GM19238 (cell line): ENCODE measurements at regions not wholly inside any gene's neighbourhood (a gene's known extent, or its start where the extent isn't known, plus 50 kb on each side); places are given as distances from the start of the nearest gene placed in this dataset.

ENCODE experiments used
- DNase-seq: peaks from one replicate; pipeline ENCODE4 v3.0.0; 2011; ENCODE audit warnings: low spot score; ENCODE audit not compliant: insufficient read length

DNA sequence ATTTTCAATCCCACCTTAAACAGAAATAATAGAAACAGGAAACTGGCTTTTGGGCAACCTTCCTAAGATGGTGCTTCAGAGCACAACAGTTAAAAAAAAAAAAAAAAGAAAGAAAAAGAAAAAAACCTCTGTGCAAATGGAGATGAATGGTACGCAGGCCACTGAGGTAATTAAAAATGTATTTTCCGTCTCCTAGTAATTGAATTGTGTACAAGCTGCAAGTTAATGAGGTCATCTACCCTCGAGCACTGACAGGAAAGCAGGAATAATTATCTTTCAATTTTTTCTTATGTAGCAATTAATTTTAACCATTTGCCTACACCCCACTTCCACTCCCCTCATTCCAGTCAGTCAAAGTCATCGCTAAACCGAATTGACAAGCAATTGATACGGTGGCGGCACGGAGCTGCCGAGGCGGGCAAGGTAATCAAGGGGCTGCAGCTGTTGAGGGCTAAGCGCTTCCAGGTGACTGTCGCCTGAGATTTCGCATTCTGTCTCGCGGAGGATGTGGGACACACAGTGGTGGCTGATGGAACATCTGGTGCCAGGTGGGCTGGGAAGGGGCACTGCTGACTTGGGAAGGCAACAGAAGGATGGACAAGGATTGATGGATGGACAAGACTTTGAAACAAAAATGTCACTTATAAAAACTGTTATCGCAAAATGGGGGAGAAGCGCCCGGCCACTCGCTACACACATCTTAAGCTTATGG, 109.4 kb downstream of the RCN1 start:
- DNase-seq, result no peak

DNA sequence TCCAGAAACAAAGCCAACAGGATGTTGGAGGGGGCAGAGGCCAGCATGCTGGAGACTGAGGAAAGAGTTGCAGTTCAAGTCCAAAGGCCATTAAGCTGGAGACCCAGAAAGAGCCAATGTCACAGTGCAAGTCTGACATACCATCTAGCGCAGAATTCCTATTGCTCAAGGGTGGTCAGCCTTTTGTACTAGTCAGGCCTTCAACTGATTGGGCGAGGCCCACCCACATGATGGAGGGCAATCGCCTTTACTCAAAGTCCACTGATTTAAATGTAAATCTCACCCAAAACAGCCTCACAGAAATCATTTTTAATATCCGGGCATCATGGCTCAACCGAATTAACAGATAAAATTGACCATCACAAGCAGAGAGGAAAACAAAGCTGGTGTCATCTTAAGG, 113.9 kb downstream of the RCN1 start:
- no peak for DNase-seq

DNA sequence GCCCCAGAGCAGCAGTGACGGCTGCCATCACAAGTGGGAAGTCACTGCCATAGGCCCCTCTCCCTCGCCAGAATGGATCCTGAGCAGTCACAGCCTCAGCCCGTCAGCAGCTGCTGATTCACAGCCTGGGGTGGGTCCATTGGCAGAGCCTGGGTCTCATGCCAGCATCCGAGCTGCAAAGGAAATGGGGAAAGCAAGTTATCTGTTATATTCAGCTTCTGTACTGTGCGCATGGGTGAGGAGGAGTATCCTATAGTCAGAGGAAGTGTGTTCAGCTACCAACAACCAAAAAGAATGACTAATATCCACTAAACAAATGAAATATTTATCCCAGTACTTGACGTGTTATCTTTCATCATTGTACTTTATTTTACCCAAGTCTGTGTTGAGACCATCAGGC, 119.7 kb downstream of the RCN1 start:
- DNase-seq, result no peak

DNA sequence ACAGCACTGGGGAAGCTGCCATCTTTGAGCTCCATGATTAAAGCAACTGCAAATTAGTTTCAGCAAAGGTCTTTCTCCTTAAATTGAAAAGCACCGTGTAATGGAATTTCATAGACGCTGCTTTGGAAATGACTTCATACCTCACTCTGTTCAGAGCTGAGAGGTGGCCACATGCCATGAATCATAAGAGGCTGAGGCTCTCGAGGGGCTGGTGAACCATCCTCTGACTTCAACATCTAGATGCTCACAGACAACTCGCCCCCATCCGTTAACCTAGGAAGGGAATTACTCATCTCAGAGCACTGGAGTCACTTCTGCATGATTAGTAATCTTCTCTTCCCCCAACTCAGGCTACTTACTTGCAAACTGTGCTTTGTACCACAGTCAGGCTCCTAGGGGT, 122.3 kb downstream of the RCN1 start:
- no peak for DNase-seq

DNA sequence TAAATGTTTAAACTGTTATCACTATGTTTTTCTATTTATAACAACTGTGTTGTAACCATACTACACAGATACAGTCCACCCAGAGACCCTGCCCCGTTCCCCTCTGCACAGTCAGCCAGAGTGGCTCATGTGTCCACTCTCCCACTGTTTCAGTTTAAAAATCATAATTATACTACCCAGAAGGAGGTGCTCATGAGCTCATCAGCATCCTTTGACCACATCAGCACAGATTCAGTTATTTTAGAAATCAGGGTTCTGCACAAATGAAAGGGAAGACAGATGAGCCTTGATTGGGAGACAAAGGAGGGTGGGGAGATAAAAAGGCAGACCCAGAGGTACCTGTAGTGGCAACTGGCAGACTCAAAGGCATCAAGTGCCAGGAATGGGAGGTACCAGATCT, 124.3 kb downstream of the RCN1 start:
- DNase-seq, result no peak

DNA sequence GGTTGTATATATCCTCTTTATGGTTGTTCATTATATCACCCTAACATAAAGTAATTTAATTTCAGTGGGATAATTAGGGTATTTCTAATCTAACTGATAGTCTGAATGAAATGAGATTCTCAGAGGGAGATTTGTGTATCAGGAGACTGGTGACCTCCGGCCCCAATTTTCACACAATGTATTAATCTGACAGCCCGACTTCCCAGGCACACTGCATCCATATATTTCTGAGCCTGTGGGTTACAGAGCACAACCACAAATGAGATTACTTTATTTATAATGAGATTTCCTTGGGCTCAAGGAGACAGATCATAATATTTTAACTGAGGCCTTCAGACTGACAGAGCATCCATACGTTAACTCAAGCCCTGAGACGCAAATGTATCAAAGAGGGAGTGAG, 125.9 kb downstream of the RCN1 start:
- no peak for DNase-seq

DNA sequence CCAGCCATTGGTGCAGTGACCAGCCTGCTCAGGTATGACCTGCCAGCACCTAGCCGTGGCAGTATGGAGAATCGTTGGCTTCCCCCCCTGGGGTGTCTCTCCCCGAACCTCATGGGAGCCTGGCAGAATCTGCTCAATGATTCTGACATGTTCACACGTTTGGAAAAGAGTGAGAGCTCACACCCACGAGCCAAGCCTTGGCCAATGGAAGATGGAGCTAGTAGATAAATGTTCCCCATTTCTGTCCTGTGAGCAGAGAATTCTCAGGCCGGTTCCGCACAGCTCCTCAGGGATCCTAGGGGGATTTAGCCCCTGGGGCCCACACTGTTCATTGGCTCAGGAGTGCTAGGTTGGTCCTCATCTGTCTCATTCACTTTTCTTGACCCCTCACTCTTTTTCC, 128.4 kb downstream of the RCN1 start:
- no peak for DNase-seq

DNA sequence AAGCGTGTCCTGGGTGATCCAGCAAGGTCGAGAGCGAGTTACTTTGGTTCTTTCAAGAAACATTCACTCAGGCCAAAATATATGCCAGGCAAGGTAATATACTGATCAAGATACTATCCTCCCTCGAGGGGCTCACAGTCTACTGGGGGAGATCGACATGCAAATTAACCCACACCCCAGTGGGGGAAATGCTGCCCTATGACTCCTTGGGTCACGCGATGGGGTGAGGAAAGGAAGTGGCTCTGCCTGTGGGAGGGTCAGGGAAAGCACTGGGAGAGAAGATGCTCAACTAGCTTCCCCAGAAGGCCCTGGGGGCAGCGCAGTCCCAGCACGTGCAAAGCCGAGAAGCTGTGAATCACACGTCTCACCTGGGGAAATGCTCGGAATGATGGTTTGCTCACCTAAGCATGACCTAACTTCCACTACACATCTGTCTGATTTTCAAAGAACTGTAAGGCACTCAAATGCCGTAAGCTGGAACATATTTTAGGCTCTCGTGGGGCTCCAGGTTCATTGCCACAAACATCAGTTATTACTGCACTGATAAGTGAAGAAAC, 130.7 kb downstream of the RCN1 start:
- no peak for DNase-seq

DNA sequence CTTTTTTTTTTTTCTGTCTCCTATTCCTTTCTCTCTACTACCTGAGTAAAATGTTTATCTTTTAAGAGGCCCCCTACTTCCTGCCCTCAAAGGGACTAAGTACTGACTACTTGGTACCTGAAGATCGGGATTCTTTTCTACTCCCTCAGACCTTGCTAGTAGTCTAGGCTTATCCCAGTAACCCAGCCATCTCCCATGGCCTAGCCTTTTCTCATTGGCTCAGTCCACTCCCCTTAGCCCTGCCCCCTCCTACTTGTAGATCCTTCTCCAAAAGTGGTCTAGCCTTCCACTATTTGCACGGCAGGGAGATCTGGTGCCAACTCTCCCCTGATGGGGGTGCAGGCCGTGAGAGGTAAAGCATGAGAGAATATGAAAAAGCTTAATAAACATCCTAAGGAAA, 133.7 kb downstream of the RCN1 start:
- DNase-seq, result no peak

DNA sequence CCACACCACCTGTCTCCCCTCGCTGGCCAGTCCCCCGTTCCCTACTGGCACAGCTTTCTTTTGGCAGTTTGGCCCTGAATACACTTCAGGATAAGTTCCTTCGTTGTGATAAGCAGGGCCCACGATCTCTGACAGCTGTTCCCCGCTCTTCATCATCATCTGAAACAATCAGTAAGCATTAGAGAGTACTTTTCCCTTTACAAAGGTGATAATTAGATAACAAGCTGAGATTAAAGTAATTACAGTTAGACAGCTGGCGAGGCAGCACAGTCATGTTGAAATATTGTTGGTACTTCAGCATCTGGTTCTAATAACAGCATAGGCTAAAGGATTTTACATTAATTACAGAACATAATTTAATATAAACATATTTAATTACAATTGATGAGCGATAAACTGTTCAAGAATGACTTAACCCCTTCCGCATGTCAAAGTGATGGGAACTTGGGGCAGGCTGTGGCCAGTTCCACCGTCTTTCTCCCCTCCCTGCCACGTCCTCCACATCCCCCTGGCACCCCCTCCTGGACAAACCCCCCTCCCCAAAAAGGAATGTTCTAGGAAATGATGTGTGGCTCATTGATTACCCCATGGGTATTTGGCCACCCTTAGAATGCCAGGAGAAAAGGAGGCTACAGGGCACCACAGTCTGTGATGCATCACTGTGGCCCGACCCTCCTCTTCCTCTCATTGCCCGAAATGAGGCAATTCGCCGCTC, 134.9 kb downstream of the RCN1 start:
- DNase-seq, result no peak

DNA sequence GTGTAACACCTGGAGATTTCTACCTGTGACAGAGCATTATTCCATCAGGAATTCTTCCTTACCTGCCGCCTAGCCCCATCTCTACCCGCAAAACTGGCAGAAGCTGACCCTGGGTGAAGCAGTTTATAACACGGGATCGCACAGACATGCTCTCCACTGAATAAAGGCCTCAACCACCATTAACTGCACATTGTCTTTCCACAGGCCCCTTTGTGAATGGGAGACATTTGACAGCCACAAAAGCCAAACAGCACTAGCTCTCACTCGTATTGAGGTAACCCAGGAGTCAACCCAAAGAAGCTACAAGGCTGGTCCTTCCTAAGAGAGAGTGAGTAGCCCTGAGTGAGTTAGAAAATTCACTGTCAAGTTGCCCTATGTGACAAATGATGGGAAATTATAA, 135.6 kb downstream of the RCN1 start:
- no peak for DNase-seq

DNA sequence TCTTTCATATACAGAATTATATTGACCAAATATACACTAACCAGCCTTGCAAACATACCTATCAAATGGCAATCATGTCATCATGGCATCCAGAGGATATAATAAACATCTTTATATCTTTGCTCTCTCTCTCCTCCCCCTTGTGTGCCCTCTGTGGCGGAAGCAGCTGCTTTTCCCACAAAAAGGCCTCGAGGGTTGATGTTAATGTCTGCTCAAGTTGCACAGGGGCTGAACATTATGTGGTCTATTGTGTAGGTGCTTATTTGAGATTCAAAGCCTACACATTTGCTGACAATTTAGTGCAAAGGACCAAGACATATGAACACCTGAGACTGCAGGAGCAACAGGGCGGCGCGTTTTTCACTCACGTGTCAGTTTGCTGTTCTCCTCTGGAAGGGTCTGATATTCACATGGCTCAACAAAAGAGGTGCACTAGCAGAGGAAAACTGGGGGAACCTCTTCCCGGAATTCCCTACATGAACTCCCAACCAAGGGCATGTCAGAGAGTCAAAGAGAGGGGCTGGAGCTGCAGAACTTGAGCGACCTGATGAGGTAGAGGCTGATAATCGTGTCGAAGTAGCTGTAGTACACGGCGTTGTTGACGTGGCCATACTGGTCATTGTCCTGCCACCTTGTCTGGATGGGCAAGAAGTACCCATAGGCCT, 138.8 kb downstream of the RCN1 start:
- no peak for DNase-seq

DNA sequence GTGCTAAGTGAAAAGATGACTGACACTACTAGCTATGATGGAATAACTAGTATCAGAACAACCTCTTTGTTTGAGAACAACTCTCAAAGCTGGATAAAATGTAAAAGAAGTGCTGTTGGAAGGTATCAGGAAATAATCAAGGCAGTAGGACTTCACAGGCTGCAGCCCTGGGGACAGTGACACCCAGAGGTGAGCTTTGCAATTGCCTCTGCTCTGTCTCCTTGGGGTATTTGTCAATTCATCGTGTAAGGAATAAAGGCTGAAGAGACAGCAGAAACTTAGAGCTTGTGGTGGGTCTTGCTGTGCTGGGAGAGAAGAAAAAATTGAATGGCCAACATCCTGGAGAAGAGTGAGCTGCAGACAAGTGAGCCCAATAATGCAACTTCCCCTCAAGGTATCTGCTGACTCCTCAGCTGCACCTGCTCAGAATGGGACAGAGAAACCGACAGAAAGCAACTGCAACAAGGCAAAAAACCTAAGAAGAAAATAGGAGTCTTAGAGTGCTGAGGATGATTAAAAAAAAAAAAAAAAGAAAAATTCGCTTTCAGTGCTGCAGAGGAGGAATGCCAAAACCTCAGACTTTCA, 141.1 kb downstream of the RCN1 start:
- peak; percentile 9 for DNase-seq

DNA sequence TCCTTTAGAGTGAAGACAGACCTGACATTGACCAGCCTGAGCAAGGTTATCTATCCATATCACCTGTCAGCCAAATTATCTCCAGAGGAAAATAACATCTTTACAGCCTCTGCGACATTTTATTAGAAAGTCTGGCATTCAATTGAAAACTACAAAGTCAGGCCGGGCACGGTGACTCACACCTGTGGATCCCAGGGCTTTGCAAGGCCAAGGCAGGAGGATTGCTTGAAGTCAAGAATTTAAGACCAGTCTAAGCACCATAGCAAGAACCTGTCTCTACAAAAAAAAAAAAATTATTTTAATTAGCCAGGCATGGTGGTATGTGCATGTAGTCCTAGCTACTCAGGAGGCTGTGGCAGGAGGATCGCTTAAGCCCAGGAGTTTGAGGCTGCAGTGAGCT, 141.6 kb downstream of the RCN1 start:
- DNase-seq, result no peak

DNA sequence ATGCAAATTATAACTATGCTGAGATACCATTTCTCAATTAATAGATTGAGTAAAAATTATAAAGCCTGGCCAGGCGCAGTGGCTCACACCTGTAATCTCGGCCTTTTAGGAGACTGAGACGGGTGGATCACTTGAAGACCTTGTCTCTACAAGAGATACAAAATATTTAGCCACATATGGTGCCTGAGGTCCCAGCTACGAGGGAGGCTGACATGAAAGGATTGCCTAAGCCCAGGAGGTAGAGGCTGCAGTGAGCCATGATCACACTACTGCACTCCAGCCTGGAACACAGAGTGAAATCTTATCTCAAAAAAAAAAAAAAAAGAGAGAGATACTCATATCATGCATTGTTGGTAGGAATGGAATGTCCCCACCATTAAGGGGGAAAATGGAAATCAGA, 142.4 kb downstream of the RCN1 start:
- DNase-seq, result no peak

DNA sequence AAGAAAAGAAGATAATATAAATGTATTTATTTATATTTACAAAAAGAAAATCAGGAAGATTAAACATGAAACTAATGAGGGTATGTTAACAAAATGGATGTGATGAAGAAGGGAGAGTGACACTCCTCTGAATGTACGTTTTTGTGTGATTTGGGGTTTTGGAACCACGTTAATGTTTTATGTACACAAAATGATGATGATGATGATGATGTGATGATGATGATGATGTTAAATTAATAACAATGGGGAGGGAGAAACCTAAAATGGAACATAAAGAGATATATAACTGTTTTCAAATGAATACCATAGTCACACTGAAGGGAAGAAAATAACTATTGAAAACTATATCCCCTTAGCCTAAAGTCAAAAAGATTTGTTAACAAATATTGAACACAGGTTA, 143.1 kb downstream of the RCN1 start:
- DNase-seq, result no peak

DNA sequence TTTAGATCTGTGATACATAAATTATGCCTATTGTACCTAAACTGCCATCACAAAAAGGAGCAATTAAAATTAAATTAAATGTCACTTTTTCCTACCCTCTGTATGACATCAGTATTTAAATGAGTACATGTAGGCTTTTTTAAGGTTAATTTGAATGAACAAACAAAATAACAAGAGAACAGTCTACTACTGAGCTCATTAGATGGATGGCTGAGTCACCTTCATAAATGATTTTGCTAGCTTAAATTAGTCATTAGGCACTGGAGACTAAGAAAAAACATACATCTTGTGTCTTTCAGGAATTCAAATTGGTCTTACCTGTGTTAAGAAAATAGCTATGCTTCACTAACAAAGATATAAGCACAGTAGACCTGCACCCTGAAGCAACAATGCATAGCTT, 153.6 kb downstream of the RCN1 start:
- DNase-seq, result no peak

DNA sequence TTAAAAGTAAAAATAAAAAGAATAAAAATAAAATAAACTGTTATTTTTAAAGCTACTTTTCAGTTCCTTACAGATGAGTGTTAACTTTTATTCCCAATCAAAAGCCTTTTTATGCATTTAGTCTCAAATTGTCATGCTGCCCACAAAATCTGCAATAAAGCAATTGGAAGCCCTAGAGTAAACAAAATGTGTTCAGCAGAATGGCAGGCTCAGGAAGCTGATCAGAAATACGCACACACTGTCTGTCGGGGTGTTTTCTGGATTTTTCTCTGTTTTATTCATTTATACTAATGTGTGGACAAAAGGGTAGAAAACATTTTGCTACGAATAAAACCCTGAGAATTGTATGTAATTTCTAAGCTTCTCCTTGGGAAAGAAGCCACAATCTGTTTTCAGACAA, 162.8 kb downstream of the RCN1 start:
- DNase-seq, result no peak

DNA sequence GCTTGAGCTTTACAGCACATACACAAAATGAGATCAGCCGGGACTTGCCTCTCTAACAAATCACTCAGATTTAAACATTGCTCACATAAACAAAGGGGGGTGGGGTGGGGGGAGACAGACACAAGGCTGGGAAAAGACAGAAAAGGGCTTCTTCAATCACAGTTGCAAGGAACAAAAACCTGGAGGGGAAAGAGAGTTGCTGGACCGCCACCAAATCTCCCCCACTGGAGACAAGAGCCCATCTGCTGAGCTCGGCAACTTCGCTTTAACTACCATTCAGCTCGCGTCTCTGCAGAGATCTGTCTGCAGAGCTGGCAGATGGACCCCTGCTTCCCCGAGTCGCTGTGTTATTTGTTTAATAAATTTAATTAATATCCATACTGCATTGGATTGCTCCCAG, 165.0 kb downstream of the RCN1 start:
- DNase-seq, result no peak

DNA sequence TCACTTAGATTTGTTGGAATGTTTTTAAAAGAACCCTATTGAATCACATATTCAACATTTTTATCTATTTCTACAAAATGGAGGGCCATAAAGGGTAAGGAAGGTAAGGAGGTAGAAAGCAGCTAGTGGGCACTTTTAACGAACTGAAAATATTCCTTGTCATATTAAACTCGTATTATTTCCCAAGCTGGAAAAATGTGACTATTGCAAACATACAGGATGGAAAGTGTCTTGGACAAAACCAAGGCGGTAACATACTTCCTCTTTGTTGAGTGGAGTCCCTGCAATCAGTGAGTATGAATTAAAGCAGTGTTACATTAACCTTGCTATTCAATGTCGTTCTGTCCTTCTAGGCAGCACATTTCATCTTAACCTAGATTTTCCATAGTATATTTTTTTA, 165.6 kb downstream of the RCN1 start:
- DNase-seq, result no peak

DNA sequence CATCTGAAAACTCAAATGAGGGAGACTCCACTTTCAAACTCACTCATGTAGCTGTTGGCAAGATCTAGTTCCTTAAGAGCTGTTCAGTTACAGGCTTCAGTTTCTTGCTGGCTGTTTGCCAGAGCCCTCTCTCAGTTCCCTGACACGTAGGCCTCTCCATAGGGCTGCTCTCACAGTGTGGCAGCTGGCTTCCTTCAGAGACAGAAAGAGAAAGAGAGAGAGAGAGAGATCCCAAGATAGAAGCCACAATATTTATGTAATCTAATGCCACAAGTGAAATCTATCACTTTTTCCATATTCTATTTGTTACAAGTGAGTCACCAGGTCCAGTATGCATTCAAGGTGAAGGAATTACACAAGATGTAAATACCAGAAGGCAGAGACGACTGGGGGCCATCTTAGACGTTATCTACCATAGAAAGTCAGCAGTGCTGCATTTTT, 168.8 kb downstream of the RCN1 start:
- DNase-seq, result peak; percentile 15

DNA sequence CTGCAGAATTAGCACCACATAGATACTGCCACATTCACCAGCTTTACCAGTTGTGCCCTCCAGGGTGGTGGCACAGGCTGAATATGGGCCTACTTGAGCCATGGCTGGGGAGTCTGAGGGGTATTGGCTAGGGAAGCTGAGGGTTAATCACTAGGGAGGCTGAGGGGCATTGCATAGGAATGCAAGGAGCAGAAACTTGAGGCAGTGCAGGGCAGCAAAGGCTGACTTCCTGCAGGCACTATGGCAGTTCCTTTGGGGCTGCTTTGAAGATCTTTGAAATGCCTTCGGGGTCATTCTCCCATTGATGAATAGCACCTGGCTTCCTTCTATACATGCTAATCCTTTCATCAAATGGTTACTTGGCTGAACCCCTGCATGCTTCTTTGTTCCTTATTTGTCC, 171.5 kb downstream of the RCN1 start:
- no peak for DNase-seq
